22Rv1 (cell line): ENCODE measurements at regions not wholly inside any gene's neighbourhood (a gene's known extent, or its start where the extent isn't known, plus 50 kb on each side); places are given as distances from the start of the nearest gene placed in this dataset.

Experiments used
- CTCF ChIP-seq: fragments of 450-650 bp; IDR thresholded peaks from 2 replicates; pipeline ENCODE4 v1.5.1; 2017; ENCODE audit warnings: mild to moderate bottlenecking
- ZFX ChIP-seq: fragments of 450-650 bp; IDR thresholded peaks from 2 replicates; pipeline ENCODE4 v1.6.1; 2017; ENCODE audit warnings: antibody characterized with exemption, borderline replicate concordance

GRCh38 chr4:89660444-89661172 lies 176.4 kb downstream of the SNCA start:
- no peak for TF ChIP-seq CTCF
- TF ChIP-seq ZFX = no peak
